ENCODE measurements at regions not wholly inside any gene's neighbourhood (a gene's known extent, or its start where the extent isn't known, plus 50 kb on each side); places are given as distances from the start of the nearest gene placed in this dataset.

DNA sequence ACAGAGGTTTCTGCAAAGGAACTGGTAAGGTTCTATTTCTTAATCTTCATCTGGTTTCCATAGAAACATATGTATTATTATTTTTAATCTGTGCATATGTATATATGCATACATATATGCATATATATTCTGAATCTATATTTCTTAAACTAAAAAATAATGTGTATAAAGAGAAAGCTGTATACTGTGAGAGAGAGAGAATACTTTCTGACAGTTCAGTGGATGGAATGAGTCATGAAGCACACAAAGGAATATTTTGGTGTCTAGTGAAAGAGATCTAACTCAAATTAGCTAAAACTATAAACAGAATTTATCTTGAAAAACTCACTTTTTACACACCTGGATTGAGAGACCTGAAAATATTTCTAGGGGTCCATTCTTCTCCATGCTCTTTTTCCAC lies 1929.3 kb upstream of the LRRTM1 start:
- DNase-seq (ENCODE audit: low spot score) = no peak
- no peak for TF ChIP-seq CTCF (IDR thresholded peaks at IDR 0.05; ENCODE audit: extremely low read depth, missing control alignments)

DNA sequence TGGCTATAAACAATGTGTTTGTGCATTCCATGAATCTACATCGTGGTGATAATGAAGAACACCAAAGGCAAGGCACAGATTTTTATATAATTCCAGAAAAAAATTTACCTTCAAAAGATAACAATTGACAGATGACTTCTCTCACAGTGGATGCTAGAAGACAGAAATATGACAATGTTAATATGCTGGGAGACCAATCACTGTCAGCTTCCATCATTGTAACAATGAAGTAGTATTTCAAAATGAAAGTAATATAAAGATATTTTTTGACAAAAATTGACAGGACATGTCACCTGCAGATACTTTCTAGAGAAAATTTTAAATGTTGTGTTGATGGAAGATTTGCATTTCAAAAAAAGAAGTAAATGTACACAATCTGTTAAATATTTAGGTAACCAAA lies 1925.9 kb upstream of the LRRTM1 start:
- no peak for DNase-seq (ENCODE audit: low spot score)
- TF ChIP-seq CTCF (IDR thresholded peaks at IDR 0.05; ENCODE audit: extremely low read depth, missing control alignments) = no peak

GRCh38 chr2:82226441-82226840 lies 1921.9 kb upstream of the LRRTM1 start:
- no peak for DNase-seq (ENCODE audit: low spot score)

GRCh38 chr2:82224301-82224940 lies 1919.9 kb upstream of the LRRTM1 start:
- no peak for DNase-seq (ENCODE audit: low spot score)
- no peak for TF ChIP-seq CTCF (IDR thresholded peaks at IDR 0.05; ENCODE audit: extremely low read depth, missing control alignments)

More at GRCh38 chr2:82226441-82226840, 1921.9 kb upstream of the LRRTM1 start:
- TF ChIP-seq CTCF (IDR thresholded peaks at IDR 0.05; ENCODE audit: extremely low read depth, missing control alignments) = no peak

- no peak for DNase-seq (ENCODE audit: low spot score)
- no peak for TF ChIP-seq CTCF (IDR thresholded peaks at IDR 0.05; ENCODE audit: extremely low read depth, missing control alignments)
Observed at GRCh38 chr2:82215212-82215611, 1910.7 kb upstream of the LRRTM1 start.

DNA sequence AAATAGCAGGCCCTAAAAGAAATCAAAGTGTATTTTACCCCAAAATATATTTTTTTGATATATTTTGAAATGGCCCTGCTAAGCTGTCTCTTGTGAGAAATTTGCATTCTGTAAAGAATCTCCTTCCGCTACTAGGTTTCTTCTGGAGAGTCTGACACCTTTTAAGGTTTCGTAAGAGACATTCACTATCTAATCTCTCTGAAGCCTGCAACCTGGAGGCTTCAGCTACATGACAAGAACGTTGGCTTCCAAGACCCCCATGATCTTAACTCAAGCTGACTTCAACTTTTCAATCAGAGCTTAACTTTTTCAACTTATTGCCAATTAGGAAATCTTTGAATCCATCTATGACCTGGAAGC lies 1894.9 kb upstream of the LRRTM1 start:
- no peak for DNase-seq (ENCODE audit: low spot score)
- TF ChIP-seq CTCF (IDR thresholded peaks at IDR 0.05; ENCODE audit: extremely low read depth, missing control alignments) = no peak

- DNase-seq (ENCODE audit: low spot score) = no peak
- no peak for TF ChIP-seq CTCF (IDR thresholded peaks at IDR 0.05; ENCODE audit: extremely low read depth, missing control alignments)
Observed at GRCh38 chr2:82198809-82199492, 1894.4 kb upstream of the LRRTM1 start.

All from GM20000 (cell line).